HG03457 (cell line): ENCODE measurements at regions not wholly inside any gene's neighbourhood (a gene's known extent, or its start where the extent isn't known, plus 50 kb on each side); places are given as distances from the start of the nearest gene placed in this dataset.
"Not testable (repeated sequence)": the region's sequence is repeated elsewhere in the genome, so short reads cannot be mapped to it uniquely, and the experiment has no call there.

Experiments
- ATAC-seq: cut with Tn5 transposase; IDR thresholded peaks from one replicate; pipeline ENCODE4 v1.9.1; 2021; ENCODE audit warnings: moderate number of reproducible peaks; ENCODE audit not compliant: unreplicated experiment

DNA sequence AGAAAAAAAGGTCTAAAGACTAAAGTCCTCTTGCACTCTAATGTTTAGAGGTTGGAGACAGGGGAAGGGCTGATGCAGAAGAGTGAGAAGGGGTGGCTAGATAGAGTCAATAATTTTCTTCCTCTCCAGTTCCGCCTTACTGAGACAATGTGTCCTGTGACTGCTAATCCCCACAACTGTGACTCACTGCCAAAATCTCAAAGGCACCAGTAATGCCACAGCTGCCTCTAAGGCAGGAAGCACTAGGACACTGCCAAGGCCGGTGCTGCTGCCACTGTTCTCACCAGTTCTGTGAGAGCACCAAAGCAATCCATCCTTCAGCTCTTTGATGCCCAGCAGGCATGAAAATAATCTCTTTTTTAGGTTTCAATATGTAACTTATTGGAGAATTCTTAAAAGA is 701.9 kb upstream of the MAP3K7 start:
- ATAC-seq: no peak

GRCh38 chr6:91281901-91282300 is 695.0 kb upstream of the MAP3K7 start:
- no peak for ATAC-seq

GRCh38 chr6:91280494-91280830 is 693.6 kb upstream of the MAP3K7 start:
- no peak for ATAC-seq

GRCh38 chr6:91279740-91280493 is 693.0 kb upstream of the MAP3K7 start:
- no peak for ATAC-seq

- no peak for ATAC-seq
These were observed 691.5 kb upstream of the MAP3K7 start for GRCh38 chr6:91278416-91278815.

GRCh38 chr6:91276315-91276714 is 689.4 kb upstream of the MAP3K7 start:
- ATAC-seq: peak; percentile 72

- no peak for ATAC-seq
These were observed 686.9 kb upstream of the MAP3K7 start for GRCh38 chr6:91273729-91274128.

DNA sequence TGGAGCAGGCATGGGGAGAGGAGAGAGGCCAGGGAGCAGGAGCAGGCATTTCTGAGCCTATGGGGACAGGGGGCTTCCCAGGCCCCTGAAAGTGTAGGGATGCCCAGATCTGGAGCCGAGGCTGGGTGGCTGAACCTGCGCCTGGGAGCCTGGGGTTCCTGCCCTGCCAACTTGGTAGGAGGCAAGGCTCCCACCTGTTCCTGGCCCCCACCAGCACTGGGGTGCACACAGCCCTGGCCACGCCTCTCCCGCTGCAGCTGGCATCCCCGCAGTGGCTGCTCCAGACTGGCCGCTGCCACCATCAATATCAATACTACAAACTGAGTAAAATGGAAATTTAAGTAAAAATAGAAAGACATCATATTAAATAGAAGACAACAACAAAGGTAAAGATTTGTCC is 684.9 kb upstream of the MAP3K7 start:
- no peak for ATAC-seq

GRCh38 chr6:91268941-91269340 is 682.1 kb upstream of the MAP3K7 start:
- no peak for ATAC-seq

DNA sequence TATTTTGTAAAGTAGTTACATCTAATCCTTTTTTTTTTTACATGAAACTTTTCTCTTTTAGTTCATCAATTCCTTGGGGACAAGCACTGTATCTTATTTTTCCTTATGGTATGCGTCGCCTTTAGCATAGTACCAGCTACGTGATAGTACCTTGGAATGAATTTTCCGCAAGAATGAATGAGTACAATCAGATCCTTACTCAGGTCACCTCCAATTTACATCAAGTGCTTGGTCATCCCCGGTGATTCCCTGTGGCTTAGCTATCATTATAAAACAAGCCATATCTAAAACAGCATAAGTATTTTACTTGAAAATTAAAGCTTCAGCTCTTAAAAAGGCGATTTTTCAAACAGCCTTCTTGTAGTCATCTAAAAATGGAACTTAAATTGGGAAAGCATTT is 680.4 kb upstream of the MAP3K7 start:
- no peak for ATAC-seq

GRCh38 chr6:91266156-91266555 is 679.3 kb upstream of the MAP3K7 start:
- ATAC-seq: no peak

GRCh38 chr6:91243436-91243835 is 656.6 kb upstream of the MAP3K7 start:
- no peak for ATAC-seq

DNA sequence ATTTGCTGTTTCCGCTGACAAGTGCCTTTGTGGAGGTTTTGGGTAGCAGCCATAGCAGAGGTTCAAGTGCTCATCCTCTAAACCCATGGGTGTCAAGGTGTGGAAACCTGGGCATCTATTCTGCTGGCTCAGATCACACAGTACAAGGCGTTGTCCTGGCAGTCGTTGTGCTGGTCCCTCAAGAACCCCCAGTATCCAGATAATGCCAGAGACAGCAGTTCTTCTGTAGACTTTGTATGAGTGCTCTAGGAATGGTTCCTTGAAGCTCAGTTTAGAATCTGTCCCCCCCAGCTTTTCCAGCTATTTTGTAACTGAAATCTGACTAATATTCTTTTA is 655.7 kb upstream of the MAP3K7 start:
- no peak for ATAC-seq

- ATAC-seq: no peak
These were observed 655.2 kb upstream of the MAP3K7 start for GRCh38 chr6:91241946-91242613.

DNA sequence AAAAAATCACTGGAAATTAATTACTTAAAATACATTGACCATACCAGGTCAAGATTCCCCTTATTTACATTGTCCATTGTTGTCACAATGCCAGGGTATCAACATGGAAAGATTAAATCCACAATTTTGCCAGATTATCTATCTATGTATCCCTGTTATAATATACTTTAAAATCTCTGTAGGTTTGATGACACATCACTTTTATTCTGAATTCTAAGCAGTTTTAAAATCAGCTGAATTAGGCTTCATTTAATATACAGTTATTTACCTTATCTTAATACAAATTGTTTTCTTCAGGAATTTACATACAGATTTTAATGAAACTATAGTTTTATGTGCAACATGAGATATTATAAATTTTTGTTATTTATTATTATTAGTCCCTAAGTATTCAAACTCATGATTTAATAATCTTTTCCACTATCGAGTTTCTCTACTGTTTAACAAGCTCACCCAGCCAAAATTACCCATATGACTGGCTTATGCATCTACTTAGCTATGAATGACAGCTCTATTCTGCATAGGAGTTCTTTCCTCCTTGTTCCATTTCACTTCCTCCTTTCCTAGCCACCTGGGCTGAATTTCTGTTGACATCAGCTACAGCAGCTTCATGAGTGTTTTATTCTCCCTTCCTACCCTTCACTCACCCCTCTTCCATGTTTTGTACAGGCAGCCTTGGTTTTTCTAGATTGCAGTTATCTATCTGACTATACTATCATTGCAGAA is 654.2 kb upstream of the MAP3K7 start:
- peak; percentile 70 for ATAC-seq

GRCh38 chr6:91221072-91221720 is 634.3 kb upstream of the MAP3K7 start:
- no peak for ATAC-seq

GRCh38 chr6:91213229-91213901 is 626.5 kb upstream of the MAP3K7 start:
- ATAC-seq: no peak

DNA sequence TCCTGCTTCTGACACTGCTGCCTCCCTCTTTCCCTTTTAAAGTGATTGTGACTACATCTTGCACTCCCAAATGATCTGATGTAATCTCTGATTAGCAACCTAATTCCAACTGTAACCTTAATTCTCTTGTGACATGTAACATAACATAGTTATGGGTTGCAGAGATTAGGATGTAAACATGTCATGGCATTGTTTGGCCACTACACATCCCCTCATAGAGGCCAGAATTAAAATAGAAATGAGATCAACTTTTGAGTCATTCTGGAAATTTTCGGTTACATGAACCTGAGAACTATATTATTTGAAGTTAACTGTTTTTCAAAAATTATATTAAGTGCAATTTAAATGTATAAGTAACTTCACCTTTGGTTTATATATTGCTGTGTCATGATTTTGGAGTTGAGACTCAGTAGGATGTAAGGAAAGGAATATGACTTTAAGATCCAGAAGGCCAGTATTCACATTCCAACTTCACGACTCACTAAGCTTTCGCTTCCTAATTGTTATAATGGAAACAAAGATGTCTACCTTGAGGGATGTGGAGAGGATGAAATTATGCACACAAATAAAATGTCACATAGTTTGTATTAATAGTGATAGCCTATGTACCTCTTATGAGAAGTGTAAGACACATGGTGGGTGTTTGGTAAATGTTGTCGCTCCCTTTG is 611.9 kb upstream of the MAP3K7 start:
- ATAC-seq: no peak

- ATAC-seq: no peak
These were observed 609.9 kb upstream of the MAP3K7 start for GRCh38 chr6:91196729-91197128.

GRCh38 chr6:91193446-91193845 is 606.6 kb upstream of the MAP3K7 start:
- ATAC-seq: no peak

DNA sequence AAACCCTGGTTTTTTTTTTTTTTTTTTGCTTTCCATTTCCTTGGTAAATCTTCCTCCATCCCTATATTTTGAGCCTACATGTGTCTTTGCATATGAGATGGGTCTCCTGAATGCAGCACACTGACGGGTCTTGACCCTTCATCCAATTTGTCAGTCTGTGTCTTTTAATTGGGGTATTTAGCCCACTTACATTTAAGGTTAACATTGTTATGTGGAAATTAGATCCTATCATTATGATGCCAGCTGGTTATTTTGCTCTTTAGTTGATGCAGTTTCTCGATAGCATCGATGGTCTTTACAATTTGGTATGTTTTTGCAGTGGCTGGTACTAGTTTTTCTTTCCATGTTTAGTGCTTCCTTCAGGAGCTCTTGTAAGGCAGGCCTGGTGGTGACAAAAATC is 603.2 kb upstream of the MAP3K7 start:
- not testable (repeated sequence) for ATAC-seq
